ENCODE measurements at regions not wholly inside any gene's neighbourhood (a gene's known extent, or its start where the extent isn't known, plus 50 kb on each side); places are given as distances from the start of the nearest gene placed in this dataset.

DNA sequence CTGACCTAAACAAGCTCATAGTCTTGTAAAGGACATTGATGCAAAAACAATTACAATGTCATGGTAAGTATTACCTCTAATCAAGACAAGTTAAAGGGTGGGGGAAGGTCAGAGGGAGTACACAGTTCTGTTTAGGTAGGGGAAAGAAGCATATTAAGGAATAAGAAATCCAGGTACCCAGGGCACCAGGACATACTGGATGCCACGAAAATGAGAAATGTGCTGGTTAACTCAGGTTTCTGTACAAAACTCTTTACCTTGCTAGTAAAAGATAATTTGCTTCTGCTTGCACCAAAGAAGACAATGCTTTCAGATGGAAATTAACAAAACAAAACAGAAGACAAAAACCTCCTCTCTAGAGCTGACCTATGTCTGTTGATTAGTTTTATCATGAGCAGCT is 70.7 kb upstream of the MED13 start:
- TF ChIP-seq, protein P1, sequence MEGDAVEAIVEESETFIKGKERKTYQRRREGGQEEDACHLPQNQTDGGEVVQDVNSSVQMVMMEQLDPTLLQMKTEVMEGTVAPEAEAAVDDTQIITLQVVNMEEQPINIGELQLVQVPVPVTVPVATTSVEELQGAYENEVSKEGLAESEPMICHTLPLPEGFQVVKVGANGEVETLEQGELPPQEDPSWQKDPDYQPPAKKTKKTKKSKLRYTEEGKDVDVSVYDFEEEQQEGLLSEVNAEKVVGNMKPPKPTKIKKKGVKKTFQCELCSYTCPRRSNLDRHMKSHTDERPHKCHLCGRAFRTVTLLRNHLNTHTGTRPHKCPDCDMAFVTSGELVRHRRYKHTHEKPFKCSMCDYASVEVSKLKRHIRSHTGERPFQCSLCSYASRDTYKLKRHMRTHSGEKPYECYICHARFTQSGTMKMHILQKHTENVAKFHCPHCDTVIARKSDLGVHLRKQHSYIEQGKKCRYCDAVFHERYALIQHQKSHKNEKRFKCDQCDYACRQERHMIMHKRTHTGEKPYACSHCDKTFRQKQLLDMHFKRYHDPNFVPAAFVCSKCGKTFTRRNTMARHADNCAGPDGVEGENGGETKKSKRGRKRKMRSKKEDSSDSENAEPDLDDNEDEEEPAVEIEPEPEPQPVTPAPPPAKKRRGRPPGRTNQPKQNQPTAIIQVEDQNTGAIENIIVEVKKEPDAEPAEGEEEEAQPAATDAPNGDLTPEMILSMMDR (conservative IDR thresholded peaks at IDR 0.05 in 1 of 2, IDR thresholded peaks at IDR 0.05 in 1 of 2; ENCODE audit: low read depth in 1 of 2, low read length in 2 of 2) = no peak
- no peak for TF ChIP-seq EZH2 (IDR thresholded peaks at IDR 0.05; ENCODE audit: low read length, missing control alignments)
